HFFc6 (cell line): ENCODE measurements at regions not wholly inside any gene's neighbourhood (a gene's known extent, or its start where the extent isn't known, plus 50 kb on each side); places are given as distances from the start of the nearest gene placed in this dataset.
"Not testable (repeated sequence)": the region's sequence is repeated elsewhere in the genome, so short reads cannot be mapped to it uniquely, and the experiment has no call there.

ENCODE experiments used
- DNase-seq: peaks from one replicate; pipeline ENCODE4 v3.0.0-alpha.2; 2018
- H3K27ac Mint-ChIP-seq: 2 replicates; pipeline ENCODE4 v1.8.0; 2020; ENCODE audit warnings: mild to moderate bottlenecking, mixed read lengths
- H3K27me3 Mint-ChIP-seq: 2 replicates; pipeline ENCODE4 v1.8.0; 2021; ENCODE audit warnings: mild to moderate bottlenecking, moderate library complexity, mixed read lengths; ENCODE audit not compliant: insufficient read depth
- H3K36me3 Mint-ChIP-seq: 2 replicates; pipeline ENCODE4 v1.8.0; 2021; ENCODE audit warnings: low read depth, mixed read lengths
- H3K4me1 Mint-ChIP-seq: 2 replicates; pipeline ENCODE4 v1.8.0; 2020; ENCODE audit warnings: low read depth, mixed read lengths
- H3K4me3 Mint-ChIP-seq: 2 replicates; pipeline ENCODE4 v1.8.0; 2020; ENCODE audit warnings: mild to moderate bottlenecking, moderate library complexity, mixed read lengths
- H3K9me3 Mint-ChIP-seq: 2 replicates; pipeline ENCODE4 v1.8.0; 2020; ENCODE audit warnings: mild to moderate bottlenecking, mixed read lengths
- CTCF ChIP-seq: fragments of 200-600 bp; sonication (generic); IDR thresholded peaks from 2 replicates; pipeline ENCODE4 v1.5.0; 2021; ENCODE audit warnings: antibody characterized with exemption, mild to moderate bottlenecking

- Mint-ChIP-seq H3K4me1 (no peaks in the 10 kb centered on the region), H3K9me3 (no peaks in the 10 kb centered on the region; the same call in 1 of the 2 replicates), H3K27ac (no peak overlapping the region), H3K36me3 (no peaks in the 10 kb centered on the region), H3K4me3 (no peak overlapping the region), H3K27me3 (no peaks in the 10 kb centered on the region)
- peak; percentile 68 for TF ChIP-seq CTCF
- peak; percentile 20 for DNase-seq
These were observed 353.2 kb downstream of the PRR16 start for GRCh38 chr5:120817044-120817985.

DNA sequence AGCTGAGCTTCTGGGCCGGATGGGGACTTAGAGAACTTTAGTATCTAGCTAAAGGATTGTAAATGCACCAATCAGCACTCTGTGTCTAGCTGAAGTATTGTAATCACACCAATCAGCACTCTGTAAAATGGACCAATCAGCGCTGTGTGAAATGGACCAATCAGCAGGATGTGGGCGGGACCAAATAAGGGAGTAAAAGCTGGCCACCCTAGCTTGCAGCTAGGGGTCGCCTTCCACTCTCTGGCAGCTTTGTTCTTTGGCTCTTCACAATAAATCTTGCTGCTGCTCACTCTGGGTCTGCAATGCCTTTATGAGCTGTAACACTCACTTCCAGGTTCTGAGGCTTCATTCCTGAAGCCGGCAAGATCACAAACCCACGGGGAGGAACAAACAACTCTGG, 354.0 kb downstream of the PRR16 start:
- Mint-ChIP-seq H3K27me3 (no peaks in the 10 kb centered on the region), H3K4me1 (peaks cover 2% of the 10 kb centered on the region; the same call in 1 of the 2 replicates), H3K36me3 (no peaks in the 10 kb centered on the region), H3K4me3 (no peak overlapping the region), H3K27ac (no peak overlapping the region), H3K9me3 (no peaks in the 10 kb centered on the region; the same call in 1 of the 2 replicates)
- TF ChIP-seq CTCF, result no peak; the same call in 1 of the 2 replicates
- no peak for DNase-seq

- Mint-ChIP-seq H3K36me3 (no peaks in the 10 kb centered on the region), H3K4me1 (peaks cover 6% of the 10 kb centered on the region; the same call in 1 of the 2 replicates)
These were observed 359.2 kb downstream of the PRR16 start for GRCh38 chr5:120823328-120823727.

DNA sequence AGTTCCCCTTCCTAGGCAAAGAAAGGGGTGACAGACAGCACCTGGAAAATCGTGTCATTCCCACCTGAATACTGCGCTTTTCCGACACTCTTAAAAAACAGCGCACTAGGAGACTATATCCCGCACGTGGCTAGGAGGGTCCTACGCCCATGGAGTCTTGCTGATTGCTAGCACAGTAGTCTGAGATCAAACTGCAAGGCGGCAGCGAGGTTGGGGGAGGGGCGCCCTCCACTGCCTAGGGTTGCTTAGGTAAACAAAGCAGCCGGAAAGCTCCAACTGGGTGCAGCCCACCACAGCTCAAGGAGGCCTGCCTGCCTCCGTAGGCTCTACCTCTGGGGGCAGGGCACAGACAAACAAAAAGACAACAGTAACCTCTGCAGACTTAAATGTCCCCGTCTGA, 367.5 kb downstream of the PRR16 start:
- H3K4me1 Mint-ChIP-seq, H3K27ac Mint-ChIP-seq, H3K27me3 Mint-ChIP-seq, H3K36me3 Mint-ChIP-seq, H3K4me3 Mint-ChIP-seq, DNase-seq, H3K9me3 Mint-ChIP-seq: not testable (repeated sequence)

More at GRCh38 chr5:120823328-120823727, 359.2 kb downstream of the PRR16 start:
- no peak overlapping the region for H3K4me3 Mint-ChIP-seq
- H3K27ac Mint-ChIP-seq, result no peak overlapping the region
- no peak for TF ChIP-seq CTCF
- no peak for DNase-seq
- no peaks in the 10 kb centered on the region for H3K9me3 Mint-ChIP-seq
- H3K27me3 Mint-ChIP-seq, result peaks cover 3% of the 10 kb centered on the region; the same call in 1 of the 2 replicates

DNA sequence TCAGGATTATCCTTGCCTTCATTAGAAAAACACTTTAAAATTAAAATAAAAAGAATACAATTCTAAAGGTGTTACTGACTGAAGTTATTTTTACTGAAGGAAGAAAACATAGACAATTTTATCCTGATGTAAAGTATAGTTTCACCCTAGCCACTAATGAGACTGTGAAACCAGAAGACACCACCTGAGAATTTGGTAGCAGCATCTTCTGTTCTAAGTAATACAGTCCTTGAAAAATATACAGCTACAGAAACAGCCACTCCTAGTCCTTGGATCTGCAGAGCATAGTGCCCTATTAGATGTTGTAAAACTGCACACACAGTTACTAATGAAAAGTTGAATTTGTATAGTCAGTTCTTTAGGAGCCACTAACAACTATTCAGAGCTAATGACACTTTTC, 377.7 kb downstream of the PRR16 start:
- Mint-ChIP-seq H3K27me3 (peaks cover 10% of the 10 kb centered on the region), H3K4me1 (no peaks in the 10 kb centered on the region), H3K27ac (no peak overlapping the region), H3K36me3 (no peaks in the 10 kb centered on the region), H3K9me3 (no peaks in the 10 kb centered on the region), H3K4me3 (no peak overlapping the region)
- no peak for TF ChIP-seq CTCF
- DNase-seq, result no peak

- Mint-ChIP-seq H3K27me3 (peaks cover 10% of the 10 kb centered on the region), H3K4me3 (no peak overlapping the region), H3K4me1 (no peaks in the 10 kb centered on the region), H3K9me3 (no peaks in the 10 kb centered on the region), H3K27ac (no peak overlapping the region), H3K36me3 (no peaks in the 10 kb centered on the region)
- no peak for TF ChIP-seq CTCF
- no peak for DNase-seq
These were observed 379.4 kb downstream of the PRR16 start for GRCh38 chr5:120843390-120843980.
